HepG2 (cell line): ENCODE measurements at regions not wholly inside any gene's neighbourhood (a gene's known extent, or its start where the extent isn't known, plus 50 kb on each side); places are given as distances from the start of the nearest gene placed in this dataset.

Experiments
- ATAC-seq: fragments of 200-7000 bp; cut with Tn5 transposase; 3 replicates; pipeline ENCODE4 v1.9.1; 2020; ENCODE audit warnings: mild to moderate bottlenecking, moderate library complexity
- BruUV-seq: library from RNA; stranded (reverse); fragments of 400-500 nt; replicated peaks from 2 replicates; lab custom pipeline; 2021; lab: Mats Ljungman, UMichigan
- CTCF ChIA-PET: fragments of 300-600 bp; formaldehyde crosslinking; extraction: SDS; loops from one replicate; lab custom pipeline; 2021; ENCODE audit warnings: low total read pairs, inconsistent platforms, low intra/inter-chr PET ratio; lab: Yijun Ruan, JAX
- POLR2A ChIA-PET: fragments of 350-600 bp; sonication (Branson Sonifier 250); formaldehyde crosslinking; loops from one replicate; lab custom pipeline; 2020; ENCODE audit warnings: antibody characterized with exemption, inconsistent platforms; lab: Yijun Ruan, JAX
- DNase-seq: peaks from one replicate; pipeline ENCODE4 v3.0.0-alpha.2; 2015; ENCODE audit warnings: low spot score
- FAIRE-seq: peaks from 3 replicates; lab custom pipeline; 2011; peaks lifted over from hg19 to GRCh38; lab: Jason Lieb, UNC
- H2AFZ ChIP-seq: one replicate; pipeline ENCODE4 v1.6.1; 2011; ENCODE audit warnings: low read length, inconsistent platforms
- H3K27ac ChIP-seq: fragments of 300-600 bp; 3 replicates; pipeline ENCODE4 v1.8.0; 2011; ENCODE audit warnings: mixed run types, mild to moderate bottlenecking, mixed read lengths, low read length, inconsistent platforms; ENCODE audit not compliant: insufficient read depth; ENCODE audit errors: extremely low read length
- H3K27me3 ChIP-seq, 2 experiments: fragments of 200-600 bp in 1 of 2; 2 replicates in 1 of 2; 3 replicates in 1 of 2; pipeline versions ENCODE4 v1.6.0 to v1.8.0; 2011; ENCODE audit warnings: low read length in 2 of 2, mild to moderate bottlenecking in 2 of 2, moderate library complexity in 2 of 2, inconsistent platforms in 1 of 2; ENCODE audit not compliant: insufficient read depth in 2 of 2, control insufficient read depth in 1 of 2
- H3K36me3 ChIP-seq, 2 experiments: fragments of 200-600 bp in 1 of 2; replicated peaks in 1 of 2; 2 replicates in 1 of 2; 3 replicates in 1 of 2; pipeline versions ENCODE4 v1.5.1 to v1.8.0; 2011; ENCODE audit warnings: low read length in 2 of 2, inconsistent platforms in 1 of 2; ENCODE audit not compliant: insufficient read depth in 2 of 2, control insufficient read depth in 1 of 2
- H3K4me1 ChIP-seq: 2 replicates; pipeline ENCODE4 v1.5.1; 2012; ENCODE audit warnings: low read length, inconsistent platforms; ENCODE audit not compliant: insufficient read depth
- H3K4me2 ChIP-seq: 2 replicates; pipeline ENCODE4 v1.6.0; 2011; ENCODE audit warnings: low read depth, low read length, inconsistent platforms
- H3K4me3 ChIP-seq, 3 experiments: fragments of 200-600 bp in 1 of 3; sonication (generic), shearing (Covaris generic) in 1 of 3; replicated peaks in 1 of 3; 2 replicates each; pipeline ENCODE4 v1.5.1; 2011 to 2016; ENCODE audit warnings: low read length in 3 of 3, inconsistent platforms in 2 of 3, low read depth in 2 of 3, mild to moderate bottlenecking in 2 of 3, control low read depth in 1 of 3, mixed read lengths in 1 of 3; ENCODE audit not compliant: insufficient read depth in 1 of 3
- H3K79me2 ChIP-seq: one replicate; pipeline ENCODE4 v1.6.1; 2011; ENCODE audit warnings: low read length, inconsistent platforms; ENCODE audit not compliant: insufficient read depth
- H3K9ac ChIP-seq: 2 replicates; pipeline ENCODE4 v1.6.0; 2011; ENCODE audit warnings: mild to moderate bottlenecking, low read depth, low read length, inconsistent platforms; ENCODE audit not compliant: insufficient read depth
- H3K9me3 ChIP-seq: 2 replicates; pipeline ENCODE4 v1.5.1; 2012; ENCODE audit warnings: mild to moderate bottlenecking, low read length
- H4K20me1 ChIP-seq: 2 replicates; pipeline ENCODE4 v1.6.0; 2011; ENCODE audit warnings: inconsistent platforms, mild to moderate bottlenecking, low read length, moderate library complexity; ENCODE audit not compliant: insufficient read depth
- HNRNPL ChIP-seq: fragments of 200-400 bp; formaldehyde crosslinking; IDR thresholded peaks from 2 replicates; pipeline ENCODE4 v1.6.1; 2017; ENCODE audit warnings: mild to moderate bottlenecking, low read depth, low read length
- HOMEZ ChIP-seq: IDR thresholded peaks from 2 replicates; pipeline ENCODE4 v1.6.1; 2016; ENCODE audit warnings: low read depth
- THAP8 ChIP-seq: sonication (generic); formaldehyde crosslinking; IDR thresholded peaks from 2 replicates; pipeline ENCODE4 v1.5.1; 2020; ENCODE audit warnings: missing genetic modification reagents, mild to moderate bottlenecking, borderline replicate concordance
- ZNF343 ChIP-seq: sonication (generic); formaldehyde crosslinking; IDR thresholded peaks from 2 replicates; pipeline ENCODE4 v1.4.0; 2020; ENCODE audit warnings: mild to moderate bottlenecking, missing genetic modification reagents
- ZNF713 ChIP-seq: sonication (generic); formaldehyde crosslinking; IDR thresholded peaks from 2 replicates; pipeline ENCODE4 v1.4.0; 2020; ENCODE audit warnings: mild to moderate bottlenecking, missing genetic modification reagents
- ZSCAN29 ChIP-seq: sonication (generic); formaldehyde crosslinking; conservative IDR thresholded peaks from 2 replicates; pipeline ENCODE4 v1.4.0; 2020; ENCODE audit warnings: mild to moderate bottlenecking, missing genetic modification reagents
- WGBS: methylation state at CpG from one replicate; pipeline ENCODE4 v1.1.6; 2017; ENCODE audit warnings: low lambda C conversion rate; 5-methylcytosine and 5-hydroxymethylcytosine counted together
- in situ Hi-C: cut with HindIII; loops from 2 replicates; pipeline ENCODE4 v1.10.0; 2017; ENCODE audit warnings: low pct_unique_long_range_greater_than_20kb; ENCODE audit not compliant: extremely low pct_ligation_motif_present
- intact Hi-C: fragments of 100-400 bp; cut with micrococcal nuclease; formaldehyde crosslinking; loops from one replicate; pipeline ENCODE4 v1.10.0; 2022; ENCODE audit not compliant: unreplicated experiment

GRCh38 chr2:145752091-145752806 lies 1232.3 kb upstream of the ZEB2 start (continued):
- no peak for TF ChIP-seq THAP8 (CRISPR knock-in tag)

GRCh38 chr2:145751629-145752028 lies 1231.7 kb upstream of the ZEB2 start:
- WGBS, result 90% methylated on average over 6 of the region's 6 CpGs
- no peak overlapping the region for H2AFZ ChIP-seq
- no peak for FAIRE-seq

More at GRCh38 chr2:145751629-145752028, 1231.7 kb upstream of the ZEB2 start:
- CTCF ChIA-PET, result no interaction called here
- BruUV-seq, result no TSS peak
- in situ Hi-C loops, result no loop called here
- TF ChIP-seq HNRNPL (no peak), ZNF713 (no peak), HOMEZ (CRISPR knock-in tag) (peak; percentile 43; the same call in 1 of the 2 replicates), ZNF343 (0 out of 2 replicates have a peak, but pooled peaks have one; percentile 49), ZSCAN29 (CRISPR knock-in tag) (0 out of 2 replicates have a peak, but pooled peaks have one; percentile 26)
- TF ChIP-seq, all 625 proteins: peak for 3
- Histone ChIP-seq H3K79me2 (no peaks in the 10 kb centered on the region), H3K4me3 (no peak overlapping the region), H3K36me3 (no peaks in the 10 kb centered on the region), H3K9me3 (no peaks in the 10 kb centered on the region), H3K9ac (no peak overlapping the region), H3K27ac (no peak overlapping the region), H3K4me1 (peaks cover 57% of the 10 kb centered on the region), H3K27me3 (no peaks in the 10 kb centered on the region), H4K20me1 (no peaks in the 10 kb centered on the region), H3K4me2 (no peak overlapping the region)
- DNase-seq (no peak), ATAC-seq (no peak)
- POLR2A ChIA-PET, result no interaction called here
- intact Hi-C loops, result loop anchor here (2.0 kb wide), 1 partner anchor 71 kb away; no protein-coding TSS in a partner anchor
